PC-3 (cell line): ENCODE measurements at regions not wholly inside any gene's neighbourhood (a gene's known extent, or its start where the extent isn't known, plus 50 kb on each side); places are given as distances from the start of the nearest gene placed in this dataset.
"Not testable (repeated sequence)": the region's sequence is repeated elsewhere in the genome, so short reads cannot be mapped to it uniquely, and the experiment has no call there.

Experiments
- ATAC-seq: fragments of 200-7000 bp; cut with Tn5 transposase; 2 replicates; pipeline ENCODE4 v1.9.1; 2020; ENCODE audit warnings: mild to moderate bottlenecking, moderate library complexity
- BruUV-seq: library from RNA; stranded (reverse); fragments of 400-500 nt; replicated peaks from 2 replicates; lab custom pipeline; 2021; lab: Mats Ljungman, UMichigan
- CTCF ChIA-PET: fragments of 300-600 bp; sonication (Branson Sonifier 250); formaldehyde crosslinking; loops from one replicate; lab custom pipeline; 2022; ENCODE audit warnings: antibody characterized with exemption; lab: Charles Lee
- POLR2A ChIA-PET: fragments of 300-600 bp; sonication (Branson Sonifier 250); formaldehyde crosslinking; loops from one replicate; lab custom pipeline; 2022; ENCODE audit warnings: antibody characterized with exemption; ENCODE audit not compliant: unreplicated experiment; lab: Charles Lee
- DNase-seq: peaks from one replicate; pipeline ENCODE4 v3.0.0-alpha.2; 2015
- H2AFZ ChIP-seq: fragments of 300-600 bp; sonication (generic); 2 replicates; pipeline ENCODE4 v1.6.0; 2016; ENCODE audit warnings: antibody characterized with exemption, low read length
- H3F3A ChIP-seq: fragments of 300-600 bp; sonication (generic); one replicate; pipeline ENCODE4 v1.6.0; 2017; ENCODE audit warnings: antibody characterized with exemption, low read length, control low read depth, mild to moderate bottlenecking; ENCODE audit not compliant: unreplicated experiment
- H3K27ac ChIP-seq: fragments of 300-600 bp; sonication (generic); 2 replicates; pipeline ENCODE4 v1.5.1; 2016; ENCODE audit warnings: mild to moderate bottlenecking, low read length
- H3K27me3 ChIP-seq: fragments of 300-600 bp; sonication (generic); 2 replicates; pipeline ENCODE4 v1.6.1; 2016; ENCODE audit warnings: low read length, mixed read lengths
- H3K36me3 ChIP-seq: fragments of 300-600 bp; sonication (generic); 2 replicates; pipeline ENCODE4 v1.6.1; 2016; ENCODE audit warnings: low read depth, mixed run types, low read length, mixed read lengths
- H3K4me1 ChIP-seq: fragments of 300-600 bp; sonication (generic); 2 replicates; pipeline ENCODE4 v1.5.1; 2016; ENCODE audit warnings: low read length; ENCODE audit not compliant: insufficient read depth
- H3K4me2 ChIP-seq: fragments of 300-600 bp; sonication (generic); 2 replicates; pipeline ENCODE4 v1.6.0; 2016; ENCODE audit warnings: low read length
- H3K4me3 ChIP-seq: fragments of 300-600 bp; sonication (generic); 2 replicates; pipeline ENCODE4 v1.5.1; 2016; ENCODE audit warnings: mild to moderate bottlenecking, low read length, mixed read lengths
- H3K79me2 ChIP-seq: fragments of 300-600 bp; sonication (generic); 2 replicates; pipeline ENCODE4 v1.6.1; 2017; ENCODE audit warnings: low read length, mixed read lengths
- H3K9ac ChIP-seq: fragments of 300-600 bp; sonication (generic); 2 replicates; pipeline ENCODE4 v1.6.0; 2016; ENCODE audit warnings: mild to moderate bottlenecking, low read length
- H3K9me2 ChIP-seq: fragments of 300-600 bp; sonication (generic); replicated peaks from 2 replicates; pipeline ENCODE4 v1.6.1; 2016; ENCODE audit warnings: mixed run types, low read length, mixed read lengths
- H3K9me3 ChIP-seq: fragments of 300-600 bp; sonication (generic); 2 replicates; pipeline ENCODE4 v1.6.1; 2016; ENCODE audit warnings: low read length, mixed read lengths
- H4K20me1 ChIP-seq: fragments of 300-600 bp; sonication (generic); 2 replicates; pipeline ENCODE4 v1.6.1; 2016; ENCODE audit warnings: low read length, mixed read lengths
- CTCF ChIP-seq: fragments of 300-600 bp; sonication (generic); conservative IDR thresholded peaks from 2 replicates; pipeline ENCODE4 v1.5.1; 2017; ENCODE audit warnings: antibody characterized with exemption, low read depth, mild to moderate bottlenecking, low read length
- EZH2 ChIP-seq: fragments of 300-600 bp; sonication (generic); IDR thresholded peaks from one replicate; pipeline ENCODE4 v1.6.1; 2017; ENCODE audit warnings: antibody characterized with exemption, mild to moderate bottlenecking, low read length; ENCODE audit not compliant: unreplicated experiment
- EZH2phosphoT487 ChIP-seq: fragments of 300-600 bp; sonication (generic); IDR thresholded peaks from 2 replicates; pipeline ENCODE4 v1.6.1; 2018; ENCODE audit warnings: mild to moderate bottlenecking, antibody characterized with exemption, low read length, borderline replicate concordance
- intact Hi-C: fragments of 100-400 bp; cut with micrococcal nuclease; formaldehyde crosslinking; loops from 2 replicates; pipeline ENCODE4 v1.9.0; 2023

DNA sequence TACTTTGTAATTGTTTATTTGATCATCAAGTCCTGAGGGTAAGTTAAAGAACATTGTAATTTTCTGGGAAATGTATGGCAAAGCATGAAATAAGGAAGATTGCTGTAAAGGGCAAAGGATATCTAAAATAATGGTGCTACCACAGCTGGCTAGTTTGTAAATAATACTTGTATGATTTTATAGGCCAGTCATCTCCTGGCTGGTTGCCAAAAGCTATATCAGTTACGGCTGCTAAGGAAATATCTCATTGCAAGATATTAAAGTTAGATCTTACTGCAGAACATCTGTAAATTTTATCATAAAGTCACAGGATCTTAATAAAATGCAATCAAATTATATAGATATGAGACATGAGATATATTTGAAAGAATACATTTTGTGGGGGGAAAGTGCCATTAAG, 150.8 kb upstream of the CXCL13 start:
- Histone ChIP-seq H3K4me3 (no peak overlapping the region), H3K9me2 (no peaks in the 10 kb centered on the region), H3K4me1 (no peaks in the 10 kb centered on the region), H3K9me3 (no peaks in the 10 kb centered on the region), H3F3A (no peaks in the 10 kb centered on the region), H3K27ac (no peak overlapping the region), H3K79me2 (no peaks in the 10 kb centered on the region), H4K20me1 (no peaks in the 10 kb centered on the region), H3K4me2 (no peak overlapping the region), H2AFZ (no peak overlapping the region), H3K9ac (no peak overlapping the region), H3K36me3 (no peaks in the 10 kb centered on the region), H3K27me3 (no peaks in the 10 kb centered on the region)
- intact Hi-C loops, result no loop called here
- TF ChIP-seq CTCF, result no peak
- TF ChIP-seq EZH2, result no peak
- TF ChIP-seq EZH2phosphoT487, result no peak
- CTCF ChIA-PET, result no interaction called here
- POLR2A ChIA-PET, result no interaction called here
- ATAC-seq (no peak), DNase-seq (peak; percentile 17)
- no TSS peak for BruUV-seq

DNA sequence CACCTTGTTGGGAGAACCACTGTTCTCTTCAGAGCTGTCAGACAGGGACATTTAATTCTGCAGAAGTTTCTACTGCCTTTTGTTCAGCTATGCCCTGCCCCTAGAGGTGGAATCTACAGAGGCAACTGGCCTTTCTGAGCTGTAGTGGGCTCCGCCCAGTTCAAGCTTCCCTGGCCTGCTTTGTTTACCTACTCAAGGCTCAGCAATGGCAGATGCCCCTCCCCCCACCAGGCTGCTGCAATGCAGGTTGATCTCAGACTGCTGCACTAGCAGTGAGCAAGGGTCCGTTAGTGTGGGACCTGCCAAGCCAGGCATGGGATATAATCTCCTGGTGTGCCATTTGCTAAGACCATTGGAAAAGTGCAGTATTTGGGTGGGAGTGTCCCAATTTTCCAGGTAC, 141.5 kb upstream of the CXCL13 start:
- DNase-seq, POLR2A ChIA-PET, H3K4me3 ChIP-seq, H3K9me3 ChIP-seq, H3K36me3 ChIP-seq, H3K4me1 ChIP-seq, H3K79me2 ChIP-seq, intact Hi-C loops, BruUV-seq, H3K27ac ChIP-seq, CTCF ChIA-PET, H3K4me2 ChIP-seq, H3K27me3 ChIP-seq, H3F3A ChIP-seq, H2AFZ ChIP-seq, H3K9me2 ChIP-seq, H4K20me1 ChIP-seq, ATAC-seq, H3K9ac ChIP-seq: not testable (repeated sequence)

GRCh38 chr4:77465271-77465670, 140.3 kb upstream of the CXCL13 start:
- POLR2A ChIA-PET, result no interaction called here
- DNase-seq (peak; percentile 48), ATAC-seq (peak; percentile 64)
- Histone ChIP-seq H3K9me3 (no peaks in the 10 kb centered on the region), H3K27ac (no peak overlapping the region), H3K27me3 (no peaks in the 10 kb centered on the region), H3K79me2 (no peaks in the 10 kb centered on the region), H2AFZ (no peak overlapping the region), H3K4me1 (no peaks in the 10 kb centered on the region), H3F3A (no peaks in the 10 kb centered on the region), H4K20me1 (no peaks in the 10 kb centered on the region), H3K36me3 (no peaks in the 10 kb centered on the region), H3K4me3 (no peak overlapping the region), H3K9ac (no peak overlapping the region), H3K4me2 (no peak overlapping the region), H3K9me2 (no peaks in the 10 kb centered on the region)
- intact Hi-C loops, result loop anchor here (1.0 kb wide), 1 partner anchor 136 kb away; no protein-coding TSS in a partner anchor
- no TSS peak for BruUV-seq
- CTCF ChIA-PET, result interaction anchor here (0.5 to 1.4 kb wide), 4 partner anchors 137 to 233 kb away, joined by 3 to 20 read pairs (median 3); no protein-coding TSS in a partner anchor
- TF ChIP-seq CTCF, result peak; percentile 63
- no peak for TF ChIP-seq EZH2
